ENCODE measurements at regions not wholly inside any gene's neighbourhood (a gene's known extent, or its start where the extent isn't known, plus 50 kb on each side); places are given as distances from the start of the nearest gene placed in this dataset.

DNA sequence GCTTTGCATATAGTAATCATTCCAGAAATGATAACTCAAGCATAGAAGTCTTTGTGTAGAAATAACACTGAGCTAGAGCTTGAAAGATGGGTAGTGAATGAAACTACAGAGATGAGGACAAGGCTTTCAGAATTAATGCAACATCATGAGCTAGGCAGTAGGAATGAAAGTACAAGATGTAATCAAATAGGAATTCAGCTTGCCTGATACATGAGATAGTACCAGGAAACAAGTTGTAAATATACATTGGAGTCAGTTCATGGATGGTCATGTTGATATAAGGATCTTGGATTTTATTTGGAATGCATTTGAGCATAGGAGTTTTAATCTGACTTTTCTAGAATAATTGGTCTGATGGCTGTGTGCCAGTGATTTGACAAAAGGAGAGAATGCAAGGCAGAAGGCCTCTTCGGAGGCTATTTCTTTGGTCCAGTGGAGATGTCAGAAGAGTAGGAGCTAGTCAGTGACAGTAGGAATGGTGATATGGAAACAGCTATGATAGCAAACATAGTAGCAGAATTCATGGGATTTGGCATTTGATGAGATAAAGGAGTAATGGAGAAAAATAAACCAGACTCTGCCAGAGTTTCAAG is 206.4 kb upstream of the PACRGL start:
- peaks cover 0 to 4% (median 0%) of the 10 kb centered on the region in 5 donors for H3K27me3 Mint-ChIP-seq
- H3K4me3 Mint-ChIP-seq: no peak overlapping the region
- H3K27ac Mint-ChIP-seq: no peak overlapping the region
- ChIA-PET CTCF (no interaction called here), POLR2A (no interaction called here)
- H3K9me3 ChIP-seq (ENCODE audit: control insufficient read depth in 2 of 3, low read length in 3 of 3): no peaks in the 10 kb centered on the region
- no peak for DNase-seq
- peaks cover 0 to 3% (median 0%) of the 10 kb centered on the region in 11 donors for H3K9me3 Mint-ChIP-seq
- H3K27ac ChIP-seq (ENCODE audit: low read depth, low read length): no peak overlapping the region
- no peaks in the 10 kb centered on the region for H3K4me1 ChIP-seq (ENCODE audit: control insufficient read depth in 2 of 2, insufficient read depth in 2 of 2, low read length in 2 of 2)
- ATAC-seq: no peak
- no peaks in the 10 kb centered on the region for H3K27me3 ChIP-seq (ENCODE audit: control insufficient read depth in 2 of 2, insufficient read depth in 2 of 2, low read length in 2 of 2)
- intact Hi-C loops (cut with micrococcal nuclease): no loop called here
- no peaks in the 10 kb centered on the region for H3K36me3 Mint-ChIP-seq
- H3K36me3 ChIP-seq (ENCODE audit: control insufficient read depth in 2 of 3, insufficient read depth in 3 of 3, low read length in 3 of 3): no peaks in the 10 kb centered on the region
- no peak overlapping the region for H3K4me3 ChIP-seq (ENCODE audit: low read length)
- H3K4me1 Mint-ChIP-seq: no peaks in the 10 kb centered on the region

DNA sequence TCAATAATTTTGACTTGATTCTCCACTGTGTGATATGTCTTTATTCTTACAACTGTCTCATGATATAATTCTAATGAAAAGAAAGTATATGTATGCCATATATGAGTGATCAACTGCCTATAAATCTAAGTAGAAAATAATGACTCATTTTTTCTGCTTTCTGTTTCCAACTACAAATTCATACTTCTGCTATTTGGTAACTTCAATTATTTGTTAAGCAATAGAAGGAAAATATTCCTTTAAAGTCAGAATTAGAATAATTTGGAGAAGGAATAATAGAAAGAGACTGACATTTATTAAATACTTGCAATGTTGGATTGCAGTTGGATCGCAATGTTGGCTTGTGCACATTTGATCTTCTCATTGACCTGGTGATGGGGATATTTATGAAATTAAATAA is 204.2 kb upstream of the PACRGL start:
- H3K27ac ChIP-seq (ENCODE audit: low read depth, low read length): no peak overlapping the region
- no peak for DNase-seq
- ATAC-seq: no peak
- POLR2A ChIA-PET: no interaction called here
- no peaks in the 10 kb centered on the region for H3K4me1 Mint-ChIP-seq
- intact Hi-C loops (cut with micrococcal nuclease): no loop called here
- no peak overlapping the region for H3K27ac Mint-ChIP-seq
- H3K4me1 ChIP-seq (ENCODE audit: control insufficient read depth in 2 of 2, insufficient read depth in 2 of 2, low read length in 2 of 2): no peaks in the 10 kb centered on the region
- H3K27me3 ChIP-seq (ENCODE audit: control insufficient read depth in 2 of 2, insufficient read depth in 2 of 2, low read length in 2 of 2): no peaks in the 10 kb centered on the region
- no peak overlapping the region for H3K4me3 Mint-ChIP-seq
- peaks cover 0 to 4% (median 0%) of the 10 kb centered on the region in 5 donors for H3K27me3 Mint-ChIP-seq
- no peaks in the 10 kb centered on the region for H3K9me3 ChIP-seq (ENCODE audit: control insufficient read depth in 2 of 3, low read length in 3 of 3)
- H3K36me3 ChIP-seq (ENCODE audit: control insufficient read depth in 2 of 3, insufficient read depth in 3 of 3, low read length in 3 of 3): no peaks in the 10 kb centered on the region
- CTCF ChIA-PET: no interaction called here
- no peak overlapping the region for H3K4me3 ChIP-seq (ENCODE audit: low read length)
- no peaks in the 10 kb centered on the region for H3K36me3 Mint-ChIP-seq
- H3K9me3 Mint-ChIP-seq: peaks cover 0 to 3% (median 0%) of the 10 kb centered on the region in 11 donors

GRCh38 chr4:20504146-20504545 is 196.1 kb upstream of the PACRGL start:
- ATAC-seq (no peak), DNase-seq (no peak)
- H3K4me1 Mint-ChIP-seq: no peaks in the 10 kb centered on the region
- peaks cover 0 to 1% (median 0%) of the 10 kb centered on the region in 11 donors for H3K9me3 Mint-ChIP-seq
- H3K4me1 ChIP-seq (ENCODE audit: control insufficient read depth in 2 of 2, insufficient read depth in 2 of 2, low read length in 2 of 2): no peaks in the 10 kb centered on the region
- H3K36me3 Mint-ChIP-seq: no peaks in the 10 kb centered on the region
- no peak overlapping the region for H3K4me3 Mint-ChIP-seq
- H3K27ac Mint-ChIP-seq: no peak overlapping the region
- no peak overlapping the region for H3K4me3 ChIP-seq (ENCODE audit: low read length)
- ChIA-PET CTCF (no interaction called here), POLR2A (no interaction called here)
- H3K36me3 ChIP-seq (ENCODE audit: control insufficient read depth in 2 of 3, insufficient read depth in 3 of 3, low read length in 3 of 3): no peaks in the 10 kb centered on the region
- H3K9me3 ChIP-seq (ENCODE audit: control insufficient read depth in 2 of 3, low read length in 3 of 3): no peaks in the 10 kb centered on the region
- H3K27ac ChIP-seq (ENCODE audit: low read depth, low read length): no peak overlapping the region
- intact Hi-C loops (cut with micrococcal nuclease): no loop called here
- H3K27me3 ChIP-seq (ENCODE audit: control insufficient read depth in 2 of 2, insufficient read depth in 2 of 2, low read length in 2 of 2): no peaks in the 10 kb centered on the region
- peaks cover 0 to under 1% (median 0%) of the 10 kb centered on the region in 5 donors for H3K27me3 Mint-ChIP-seq

DNA sequence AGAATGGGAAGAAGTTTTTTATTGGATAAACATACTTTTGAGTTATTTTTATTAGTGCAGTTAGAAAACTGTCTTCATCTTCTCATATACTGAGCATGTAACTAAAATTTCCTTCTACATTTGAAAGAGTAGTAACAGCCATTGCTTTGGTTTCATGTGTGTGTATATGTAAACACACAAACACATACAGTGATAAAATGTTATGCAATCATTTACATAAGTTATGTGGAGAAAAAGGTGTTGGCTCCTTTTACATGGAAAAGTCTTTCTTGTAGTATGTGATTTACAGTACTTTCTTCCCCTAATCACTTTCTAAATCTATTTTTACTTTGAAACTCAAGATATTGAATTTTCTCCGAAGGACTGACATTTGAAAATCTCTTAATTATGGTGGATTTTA is 194.3 kb upstream of the PACRGL start:
- ATAC-seq: no peak
- H3K27ac Mint-ChIP-seq: no peak overlapping the region
- H3K27ac ChIP-seq (ENCODE audit: low read depth, low read length): no peak overlapping the region
- peaks cover 0 to 2% (median 0%) of the 10 kb centered on the region in 11 donors for H3K9me3 Mint-ChIP-seq
- H3K27me3 ChIP-seq (ENCODE audit: control insufficient read depth in 2 of 2, insufficient read depth in 2 of 2, low read length in 2 of 2): no peaks in the 10 kb centered on the region
- intact Hi-C loops (cut with micrococcal nuclease): no loop called here
- no peak for DNase-seq
- H3K4me3 Mint-ChIP-seq: no peak overlapping the region
- POLR2A ChIA-PET: no interaction called here
- no peaks in the 10 kb centered on the region for H3K36me3 Mint-ChIP-seq
- peaks cover 0 to 3% (median 0%) of the 10 kb centered on the region in 5 donors for H3K27me3 Mint-ChIP-seq
- no peaks in the 10 kb centered on the region for H3K4me1 ChIP-seq (ENCODE audit: control insufficient read depth in 2 of 2, insufficient read depth in 2 of 2, low read length in 2 of 2)
- no peaks in the 10 kb centered on the region for H3K36me3 ChIP-seq (ENCODE audit: control insufficient read depth in 2 of 3, insufficient read depth in 3 of 3, low read length in 3 of 3)
- H3K9me3 ChIP-seq (ENCODE audit: control insufficient read depth in 2 of 3, low read length in 3 of 3): no peaks in the 10 kb centered on the region
- CTCF ChIA-PET: no interaction called here
- no peak overlapping the region for H3K4me3 ChIP-seq (ENCODE audit: low read length)
- H3K4me1 Mint-ChIP-seq: no peaks in the 10 kb centered on the region

DNA sequence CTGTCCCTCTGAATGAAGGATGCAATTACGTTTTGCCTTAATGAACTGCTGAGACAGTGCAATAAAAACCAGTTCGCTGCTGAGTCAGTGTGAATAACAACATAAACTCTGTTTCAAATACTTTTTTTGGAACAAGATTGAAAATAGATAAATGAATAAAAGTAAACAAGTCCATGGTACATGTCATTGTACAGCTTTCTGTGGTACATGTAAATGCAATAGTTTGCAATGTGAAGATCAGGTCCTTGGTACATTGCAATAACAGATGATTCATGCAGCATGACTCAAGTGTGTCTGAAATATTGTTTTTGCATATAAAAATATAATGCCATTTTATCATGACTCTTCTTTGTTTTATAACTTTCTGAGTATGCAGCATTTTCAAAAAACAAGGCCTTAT is 193.4 kb upstream of the PACRGL start:
- no peaks in the 10 kb centered on the region for H3K4me1 Mint-ChIP-seq
- no peaks in the 10 kb centered on the region for H3K36me3 Mint-ChIP-seq
- Histone ChIP-seq H3K4me1 (ENCODE audit: control insufficient read depth in 2 of 2, insufficient read depth in 2 of 2, low read length in 2 of 2) (no peaks in the 10 kb centered on the region), H3K9me3 (ENCODE audit: control insufficient read depth in 2 of 3, low read length in 3 of 3) (no peaks in the 10 kb centered on the region), H3K36me3 (ENCODE audit: control insufficient read depth in 2 of 3, insufficient read depth in 3 of 3, low read length in 3 of 3) (no peaks in the 10 kb centered on the region), H3K27me3 (ENCODE audit: control insufficient read depth in 2 of 2, insufficient read depth in 2 of 2, low read length in 2 of 2) (no peaks in the 10 kb centered on the region), H3K4me3 (ENCODE audit: low read length) (no peak overlapping the region), H3K27ac (ENCODE audit: low read depth, low read length) (no peak overlapping the region)
- H3K27ac Mint-ChIP-seq: no peak overlapping the region
- intact Hi-C loops (cut with micrococcal nuclease): no loop called here
- H3K27me3 Mint-ChIP-seq: peaks cover 0 to 3% (median 0%) of the 10 kb centered on the region in 5 donors
- no peak for DNase-seq
- H3K9me3 Mint-ChIP-seq: peaks cover 0 to 2% (median 0%) of the 10 kb centered on the region in 11 donors
- ATAC-seq: no peak
- ChIA-PET CTCF (no interaction called here), POLR2A (no interaction called here)
- H3K4me3 Mint-ChIP-seq: no peak overlapping the region

DNA sequence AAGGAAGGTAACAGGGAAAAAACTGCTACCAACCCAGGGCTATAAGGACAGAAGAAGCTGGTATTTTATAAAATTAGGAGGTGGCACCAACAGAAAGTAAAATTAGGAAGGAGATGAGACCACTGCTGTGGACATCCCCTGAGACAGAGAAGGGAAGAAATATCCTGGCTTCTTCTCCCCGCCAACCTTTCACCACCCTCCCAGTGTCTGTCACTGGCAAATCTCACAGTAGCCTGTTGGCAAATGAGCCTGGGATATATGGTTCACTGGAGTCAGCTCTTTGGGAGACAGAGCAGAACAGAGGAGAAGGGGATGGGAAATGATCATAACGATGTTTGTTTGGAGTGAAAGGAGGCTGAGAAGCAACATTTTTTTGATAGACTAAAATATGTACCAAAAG is 190.9 kb upstream of the PACRGL start:
- Histone ChIP-seq H3K36me3 (ENCODE audit: control insufficient read depth in 2 of 3, insufficient read depth in 3 of 3, low read length in 3 of 3) (no peaks in the 10 kb centered on the region), H3K4me3 (ENCODE audit: low read length) (no peak overlapping the region), H3K4me1 (ENCODE audit: control insufficient read depth in 2 of 2, insufficient read depth in 2 of 2, low read length in 2 of 2) (no peaks in the 10 kb centered on the region), H3K9me3 (ENCODE audit: control insufficient read depth in 2 of 3, low read length in 3 of 3) (no peaks in the 10 kb centered on the region), H3K27ac (ENCODE audit: low read depth, low read length) (no peak overlapping the region), H3K27me3 (ENCODE audit: control insufficient read depth in 2 of 2, insufficient read depth in 2 of 2, low read length in 2 of 2) (no peaks in the 10 kb centered on the region)
- ChIA-PET CTCF (no interaction called here), POLR2A (no interaction called here)
- intact Hi-C loops (cut with micrococcal nuclease): no loop called here
- peaks cover 0 to 3% (median 0%) of the 10 kb centered on the region in 5 donors for H3K27me3 Mint-ChIP-seq
- no peak for DNase-seq
- H3K36me3 Mint-ChIP-seq: no peaks in the 10 kb centered on the region
- no peak overlapping the region for H3K27ac Mint-ChIP-seq
- H3K9me3 Mint-ChIP-seq: peaks cover 0 to 4% (median 0%) of the 10 kb centered on the region in 11 donors
- no peak for ATAC-seq
- H3K4me1 Mint-ChIP-seq: no peaks in the 10 kb centered on the region
- H3K4me3 Mint-ChIP-seq: no peak overlapping the region

GRCh38 chr4:20512033-20512792 is 188.0 kb upstream of the PACRGL start:
- intact Hi-C loops (cut with micrococcal nuclease): no loop called here
- POLR2A ChIA-PET: no interaction called here
- no peaks in the 10 kb centered on the region for H3K4me1 Mint-ChIP-seq
- peaks cover 0 to 4% (median 0%) of the 10 kb centered on the region in 11 donors for H3K9me3 Mint-ChIP-seq
- H3K36me3 ChIP-seq (ENCODE audit: control insufficient read depth in 2 of 3, insufficient read depth in 3 of 3, low read length in 3 of 3): no peaks in the 10 kb centered on the region
- no peak overlapping the region for H3K27ac ChIP-seq (ENCODE audit: low read depth, low read length)
- CTCF ChIA-PET: no interaction called here
- no peak overlapping the region for H3K4me3 Mint-ChIP-seq
- no peaks in the 10 kb centered on the region for H3K27me3 ChIP-seq (ENCODE audit: control insufficient read depth in 2 of 2, insufficient read depth in 2 of 2, low read length in 2 of 2)
- H3K27me3 Mint-ChIP-seq: peaks cover 0 to 3% (median 0%) of the 10 kb centered on the region in 5 donors
- no peaks in the 10 kb centered on the region for H3K36me3 Mint-ChIP-seq
- no peak overlapping the region for H3K4me3 ChIP-seq (ENCODE audit: low read length)
- no peaks in the 10 kb centered on the region for H3K9me3 ChIP-seq (ENCODE audit: control insufficient read depth in 2 of 3, low read length in 3 of 3)
- DNase-seq (no peak), ATAC-seq (no peak)
- no peak overlapping the region for H3K27ac Mint-ChIP-seq
- H3K4me1 ChIP-seq (ENCODE audit: control insufficient read depth in 2 of 2, insufficient read depth in 2 of 2, low read length in 2 of 2): no peaks in the 10 kb centered on the region

All from naive thymus-derived CD4-positive, alpha-beta T cell (primary cell).